Esophagus squamous epithelium (tissue), 5 donors: ENCODE measurements at regions not wholly inside any gene's neighbourhood (a gene's known extent, or its start where the extent isn't known, plus 50 kb on each side); places are given as distances from the start of the nearest gene placed in this dataset.

ENCODE experiments used
- DNase-seq: peaks from one replicate; lab custom pipeline; 2025; lab: John Stamatoyannopoulos, UW
- H3K27ac ChIP-seq, 4 donors: fragments of 200-600 bp; sonication (generic); one replicate each; pipeline ENCODE4 v1.5.1; 2016 to 2019; ENCODE audit warnings: mild to moderate bottlenecking in 1 of 4
- H3K27me3 ChIP-seq, 4 donors: fragments of 200-600 bp; sonication (generic); 1 replicate in 3 of 4; 2 replicates in 1 of 4; pipeline versions ENCODE4 v1.5.1 to v1.6.0; 2017 to 2021; ENCODE audit warnings: antibody characterized with exemption in 1 of 4
- H3K36me3 ChIP-seq, 3 donors: fragments of 200-600 bp; sonication (generic); one replicate each; pipeline ENCODE4 v1.5.1; 2016 to 2019
- H3K4me1 ChIP-seq, 3 donors: fragments of 200-600 bp; sonication (generic); one replicate each; pipeline ENCODE4 v1.5.1; 2017 to 2019
- H3K4me3 ChIP-seq, 4 donors: fragments of 200-600 bp; sonication (generic); 1 replicate in 3 of 4; 2 replicates in 1 of 4; pipeline ENCODE4 v1.5.1; 2016 to 2019; ENCODE audit warnings: mild to moderate bottlenecking in 2 of 4, moderate library complexity in 1 of 4
- H3K9me3 ChIP-seq, 3 donors: fragments of 200-600 bp; sonication (generic); one replicate each; pipeline ENCODE4 v1.5.1; 2016 to 2019
- CTCF ChIP-seq, 6 experiments: fragments of 450-650 bp in 4 of 6; fragments of 200-600 bp in 2 of 6; sonication (generic) in 2 of 6; IDR thresholded peaks; one replicate each; pipeline ENCODE4 v1.5.1; 2016 to 2019; ENCODE audit warnings: antibody characterized with exemption in 6 of 6, mild to moderate bottlenecking in 4 of 6, moderate library complexity in 4 of 6
- POLR2A ChIP-seq, 4 donors: fragments of 450-650 bp; IDR thresholded peaks; one replicate each; pipeline ENCODE4 v1.6.1; 2017; ENCODE audit warnings: antibody characterized with exemption in 4 of 4, mild to moderate bottlenecking in 4 of 4, moderate library complexity in 3 of 4
- WGBS, 2 donors: methylation state at CpG; one replicate each; pipeline ENCODE4 v1.1.5; 2018; 5-methylcytosine and 5-hydroxymethylcytosine counted together
- intact Hi-C: fragments of 100-400 bp; cut with DNase I; formaldehyde crosslinking; loops from one replicate; pipeline ENCODE4 v1.15.0; 2022
- donor health status: DM: yes; HTN: yes; CAD: no.

GRCh38 chr2:187851955-187852561 lies 297.8 kb upstream of the TFPI start:
- Histone ChIP-seq H3K4me3 (no peak overlapping the region), H3K27me3 (no peaks in the 10 kb centered on the region), H3K27ac (peak overlapping the region in 1 of 4 donors; percentile 11), H3K9me3 (no peaks in the 10 kb centered on the region), H3K4me1 (no peaks in the 10 kb centered on the region), H3K36me3 (no peaks in the 10 kb centered on the region)
- WGBS, 2 donors = 56 to 69% methylated on average over 5 of the region's 5 CpGs
- TF ChIP-seq CTCF (IDR thresholded peaks at IDR 0.05) = no peak
- no peak for TF ChIP-seq POLR2A (IDR thresholded peaks at IDR 0.05)
- intact Hi-C loops = no loop called here
- no peak for DNase-seq

GRCh38 chr2:187853381-187853791 lies 299.2 kb upstream of the TFPI start:
- Histone ChIP-seq H3K36me3 (no peaks in the 10 kb centered on the region), H3K4me1 (no peaks in the 10 kb centered on the region), H3K9me3 (no peaks in the 10 kb centered on the region), H3K4me3 (no peak overlapping the region), H3K27ac (no peak overlapping the region), H3K27me3 (no peaks in the 10 kb centered on the region)
- 30 to 39% methylated on average over 1 of the region's 1 CpG for WGBS, 2 donors
- no peak for DNase-seq
- intact Hi-C loops = no loop called here
- TF ChIP-seq POLR2A (IDR thresholded peaks at IDR 0.05) = no peak
- TF ChIP-seq CTCF (IDR thresholded peaks at IDR 0.05) = no peak

- no peak overlapping the region for H3K27ac ChIP-seq
- no peak overlapping the region for H3K4me3 ChIP-seq
- intact Hi-C loops = no loop called here
- H3K27me3 ChIP-seq = no peaks in the 10 kb centered on the region
- no peaks in the 10 kb centered on the region for H3K36me3 ChIP-seq
- H3K4me1 ChIP-seq = no peaks in the 10 kb centered on the region
- TF ChIP-seq CTCF (IDR thresholded peaks at IDR 0.05) (no peak), POLR2A (IDR thresholded peaks at IDR 0.05) (no peak)
- no peak for DNase-seq
- H3K9me3 ChIP-seq = no peaks in the 10 kb centered on the region
Observed at GRCh38 chr2:187854801-187855200, 300.6 kb upstream of the TFPI start.

- intact Hi-C loops = no loop called here
- H3K4me3 ChIP-seq = no peak overlapping the region
- no peaks in the 10 kb centered on the region for H3K27me3 ChIP-seq
- H3K27ac ChIP-seq = no peak overlapping the region
- DNase-seq = no peak
- H3K36me3 ChIP-seq = no peaks in the 10 kb centered on the region
- 74 to 92% methylated on average over 3 to 5 of the region's 5 CpGs for WGBS, 2 donors
- TF ChIP-seq POLR2A (IDR thresholded peaks at IDR 0.05) (no peak), CTCF (IDR thresholded peaks at IDR 0.05) (no peak)
- no peaks in the 10 kb centered on the region for H3K9me3 ChIP-seq
- no peaks in the 10 kb centered on the region for H3K4me1 ChIP-seq
Observed at GRCh38 chr2:187855689-187856088, 301.5 kb upstream of the TFPI start.

GRCh38 chr2:187857826-187858225 lies 303.6 kb upstream of the TFPI start:
- no peaks in the 10 kb centered on the region for H3K27me3 ChIP-seq
- 74 to 88% methylated on average over 1 of the region's 1 CpG for WGBS, 2 donors
- no peaks in the 10 kb centered on the region for H3K36me3 ChIP-seq
- TF ChIP-seq POLR2A (IDR thresholded peaks at IDR 0.05) (no peak), CTCF (IDR thresholded peaks at IDR 0.05) (no peak)
- H3K4me1 ChIP-seq = no peaks in the 10 kb centered on the region
- H3K27ac ChIP-seq = no peak overlapping the region
- no peak for DNase-seq
- intact Hi-C loops = no loop called here
- no peak overlapping the region for H3K4me3 ChIP-seq
- H3K9me3 ChIP-seq = no peaks in the 10 kb centered on the region
